Lower leg skin (tissue), 3 donors: ENCODE measurements at regions not wholly inside any gene's neighbourhood (a gene's known extent, or its start where the extent isn't known, plus 50 kb on each side); places are given as distances from the start of the nearest gene placed in this dataset.

Source experiments
- POLR2A ChIP-seq, 2 donors: fragments of 450-650 bp; IDR thresholded peaks; one replicate each; pipeline ENCODE4 v1.6.1; 2016 to 2017; ENCODE audit warnings: antibody characterized with exemption in 2 of 2, mild to moderate bottlenecking in 1 of 2, moderate library complexity in 1 of 2
- TF ChIP-seq, protein P1 (sequence below), 3 donors: fragments of 450-650 bp; IDR thresholded peaks; one replicate each; pipeline ENCODE4 v1.5.1; 2016; ENCODE audit warnings: antibody characterized with exemption in 3 of 3, mild to moderate bottlenecking in 3 of 3, moderate library complexity in 2 of 3

- TF ChIP-seq, protein P1, sequence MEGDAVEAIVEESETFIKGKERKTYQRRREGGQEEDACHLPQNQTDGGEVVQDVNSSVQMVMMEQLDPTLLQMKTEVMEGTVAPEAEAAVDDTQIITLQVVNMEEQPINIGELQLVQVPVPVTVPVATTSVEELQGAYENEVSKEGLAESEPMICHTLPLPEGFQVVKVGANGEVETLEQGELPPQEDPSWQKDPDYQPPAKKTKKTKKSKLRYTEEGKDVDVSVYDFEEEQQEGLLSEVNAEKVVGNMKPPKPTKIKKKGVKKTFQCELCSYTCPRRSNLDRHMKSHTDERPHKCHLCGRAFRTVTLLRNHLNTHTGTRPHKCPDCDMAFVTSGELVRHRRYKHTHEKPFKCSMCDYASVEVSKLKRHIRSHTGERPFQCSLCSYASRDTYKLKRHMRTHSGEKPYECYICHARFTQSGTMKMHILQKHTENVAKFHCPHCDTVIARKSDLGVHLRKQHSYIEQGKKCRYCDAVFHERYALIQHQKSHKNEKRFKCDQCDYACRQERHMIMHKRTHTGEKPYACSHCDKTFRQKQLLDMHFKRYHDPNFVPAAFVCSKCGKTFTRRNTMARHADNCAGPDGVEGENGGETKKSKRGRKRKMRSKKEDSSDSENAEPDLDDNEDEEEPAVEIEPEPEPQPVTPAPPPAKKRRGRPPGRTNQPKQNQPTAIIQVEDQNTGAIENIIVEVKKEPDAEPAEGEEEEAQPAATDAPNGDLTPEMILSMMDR (IDR thresholded peaks at IDR 0.05) = no peak
- TF ChIP-seq POLR2A (IDR thresholded peaks at IDR 0.05) = no peak
Measured at GRCh38 chr2:107374249-107374648, 452.4 kb upstream of the RGPD4 start.
